GM23248 (cell line): ENCODE measurements at regions not wholly inside any gene's neighbourhood (a gene's known extent, or its start where the extent isn't known, plus 50 kb on each side); places are given as distances from the start of the nearest gene placed in this dataset.

ENCODE experiments used
- DNase-seq: peaks from one replicate; pipeline ENCODE4 v3.0.0-alpha.2; 2015
- H2AFZ ChIP-seq: fragments of 200-600 bp; sonication (generic); 2 replicates; pipeline ENCODE4 v1.6.1; 2016; ENCODE audit warnings: antibody characterized with exemption
- H3F3A ChIP-seq: fragments of 200-600 bp; sonication (generic); 2 replicates; pipeline ENCODE4 v1.6.1; 2016; ENCODE audit warnings: mild to moderate bottlenecking, antibody characterized with exemption, mixed run types; ENCODE audit not compliant: insufficient read depth
- H3K27ac ChIP-seq: fragments of 200-600 bp; sonication (generic); 2 replicates; pipeline ENCODE4 v1.5.1; 2016; ENCODE audit warnings: mild to moderate bottlenecking
- H3K27me3 ChIP-seq: fragments of 200-600 bp; sonication (generic); replicated peaks from 2 replicates; pipeline ENCODE4 v1.6.1; 2016; ENCODE audit warnings: mild to moderate bottlenecking; ENCODE audit not compliant: insufficient read depth
- H3K36me3 ChIP-seq: fragments of 200-600 bp; sonication (generic); 2 replicates; pipeline ENCODE4 v1.6.1; 2016; ENCODE audit warnings: low read depth, mild to moderate bottlenecking
- H3K4me1 ChIP-seq: fragments of 200-600 bp; sonication (generic); 2 replicates; pipeline ENCODE4 v1.6.1; 2016; ENCODE audit warnings: mild to moderate bottlenecking; ENCODE audit not compliant: insufficient read depth
- H3K4me2 ChIP-seq: fragments of 200-600 bp; sonication (generic); one replicate; pipeline ENCODE4 v1.6.1; 2016; ENCODE audit warnings: mild to moderate bottlenecking; ENCODE audit not compliant: unreplicated experiment
- H3K4me3 ChIP-seq: fragments of 200-600 bp; sonication (generic); 2 replicates; pipeline ENCODE4 v1.5.1; 2016; ENCODE audit warnings: mild to moderate bottlenecking
- H3K79me2 ChIP-seq: fragments of 200-600 bp; sonication (generic); 2 replicates; pipeline ENCODE4 v1.6.1; 2016; ENCODE audit warnings: mild to moderate bottlenecking; ENCODE audit not compliant: insufficient read depth
- H3K9ac ChIP-seq: fragments of 200-600 bp; sonication (generic); 2 replicates; pipeline ENCODE4 v1.6.1; 2016; ENCODE audit warnings: mild to moderate bottlenecking
- H3K9me2 ChIP-seq: fragments of 200-600 bp; sonication (generic); 2 replicates; pipeline ENCODE4 v1.6.1; 2016; ENCODE audit warnings: mixed run types, mild to moderate bottlenecking, moderate library complexity; ENCODE audit not compliant: insufficient read depth
- H3K9me3 ChIP-seq: fragments of 200-600 bp; sonication (generic); one replicate; pipeline ENCODE4 v1.6.1; 2017; ENCODE audit warnings: low read depth
- H4K20me1 ChIP-seq: fragments of 200-600 bp; sonication (generic); 2 replicates; pipeline ENCODE4 v1.6.0; 2016; ENCODE audit not compliant: insufficient read depth
- EZH2 ChIP-seq: fragments of 200-600 bp; sonication (generic); IDR thresholded peaks from 2 replicates; pipeline ENCODE4 v1.6.1; 2018; ENCODE audit warnings: antibody characterized with exemption, mild to moderate bottlenecking; ENCODE audit not compliant: insufficient read depth, poor library complexity, severe bottlenecking
- EZH2phosphoT487 ChIP-seq: fragments of 200-600 bp; sonication (generic); IDR thresholded peaks from 2 replicates; pipeline ENCODE4 v1.6.1; 2018; ENCODE audit warnings: antibody characterized with exemption, moderate library complexity, mild to moderate bottlenecking, low read depth; ENCODE audit not compliant: insufficient read depth
- WGBS, 2 experiments: methylation state at CpG; one replicate each; pipeline ENCODE4 v1.1.6; 2015 to 2017; ENCODE audit warnings: low lambda C conversion rate in 2 of 2, low coverage in 1 of 2; ENCODE audit errors: missing lambda C conversion rate in 2 of 2; 5-methylcytosine and 5-hydroxymethylcytosine counted together
- in situ Hi-C: fragments of 300-500 bp; cut with MboI; formaldehyde crosslinking; loops from 2 replicates; pipeline ENCODE4 v1.15.0; 2020

DNA sequence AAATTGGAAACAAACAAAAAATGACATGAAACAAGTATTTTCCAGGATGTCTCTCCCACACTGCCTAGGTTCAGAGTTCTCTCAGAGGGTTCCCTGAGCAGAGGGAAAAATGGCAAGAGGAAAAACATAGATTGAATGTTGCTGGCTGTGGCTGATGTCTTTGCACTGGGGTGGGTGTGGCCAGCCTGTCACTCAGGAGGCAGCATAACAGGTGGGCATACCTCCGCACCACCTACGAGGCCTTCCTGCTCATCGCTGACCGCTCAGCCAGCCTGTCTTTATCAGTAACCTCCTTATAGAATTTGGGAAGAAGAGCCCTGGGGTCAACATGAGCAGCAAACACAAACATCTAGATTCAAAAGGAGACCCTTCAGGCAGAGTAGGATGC is 216.6 kb upstream of the UMPS start:
- no peak overlapping the region for H3K4me3 ChIP-seq
- H4K20me1 ChIP-seq: no peaks in the 10 kb centered on the region
- H3K9ac ChIP-seq: no peak overlapping the region
- no peak overlapping the region for H2AFZ ChIP-seq
- no peak overlapping the region for H3K27ac ChIP-seq
- no peaks in the 10 kb centered on the region for H3K36me3 ChIP-seq
- H3K4me2 ChIP-seq: no peak overlapping the region
- TF ChIP-seq EZH2 (no peak), EZH2phosphoT487 (no peak)
- H3K9me2 ChIP-seq: no peaks in the 10 kb centered on the region
- peaks cover 6% of the 10 kb centered on the region; the same call in 1 of the 2 replicates for H3F3A ChIP-seq
- peaks cover 12% of the 10 kb centered on the region for H3K4me1 ChIP-seq
- H3K9me3 ChIP-seq: no peaks in the 10 kb centered on the region
- no peaks in the 10 kb centered on the region for H3K27me3 ChIP-seq
- no peak for DNase-seq
- 90 to 94% methylated on average over 4 of the region's 4 CpGs for WGBS, 2 experiments
- in situ Hi-C loops: no loop called here
- no peaks in the 10 kb centered on the region for H3K79me2 ChIP-seq

DNA sequence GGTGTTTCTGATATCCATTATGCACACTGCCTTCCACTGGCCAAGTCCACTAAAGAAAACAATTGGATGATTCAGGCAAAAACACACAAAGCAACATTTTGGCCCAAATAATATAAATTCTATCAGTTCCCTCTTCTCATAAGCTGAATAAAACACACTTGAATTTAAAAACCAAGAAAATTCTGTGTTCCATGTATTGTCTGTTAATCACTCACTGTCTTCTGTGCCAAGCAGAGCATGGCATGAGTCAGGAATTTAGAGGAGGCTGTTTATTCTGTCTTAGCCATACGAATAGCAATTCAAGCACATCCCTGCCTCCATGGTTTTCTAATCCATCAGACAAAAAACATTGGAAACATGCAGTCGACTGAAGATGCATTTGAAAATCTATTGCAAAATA is 215.6 kb upstream of the UMPS start:
- Histone ChIP-seq H2AFZ (no peak overlapping the region), H3K9ac (no peak overlapping the region), H3F3A (peaks cover 6% of the 10 kb centered on the region; the same call in 1 of the 2 replicates), H3K9me2 (no peaks in the 10 kb centered on the region), H3K9me3 (no peaks in the 10 kb centered on the region), H3K4me1 (peaks cover 10% of the 10 kb centered on the region), H3K4me2 (no peak overlapping the region), H3K4me3 (no peak overlapping the region), H3K27ac (no peak overlapping the region), H3K27me3 (peaks cover 9% of the 10 kb centered on the region; the same call in 1 of the 2 replicates), H4K20me1 (no peaks in the 10 kb centered on the region), H3K36me3 (no peaks in the 10 kb centered on the region), H3K79me2 (no peaks in the 10 kb centered on the region)
- peak; percentile 45 for DNase-seq
- WGBS, 2 experiments: 45 to 60% methylated on average over 2 of the region's 2 CpGs
- in situ Hi-C loops: no loop called here
- TF ChIP-seq EZH2: no peak
- no peak for TF ChIP-seq EZH2phosphoT487

DNA sequence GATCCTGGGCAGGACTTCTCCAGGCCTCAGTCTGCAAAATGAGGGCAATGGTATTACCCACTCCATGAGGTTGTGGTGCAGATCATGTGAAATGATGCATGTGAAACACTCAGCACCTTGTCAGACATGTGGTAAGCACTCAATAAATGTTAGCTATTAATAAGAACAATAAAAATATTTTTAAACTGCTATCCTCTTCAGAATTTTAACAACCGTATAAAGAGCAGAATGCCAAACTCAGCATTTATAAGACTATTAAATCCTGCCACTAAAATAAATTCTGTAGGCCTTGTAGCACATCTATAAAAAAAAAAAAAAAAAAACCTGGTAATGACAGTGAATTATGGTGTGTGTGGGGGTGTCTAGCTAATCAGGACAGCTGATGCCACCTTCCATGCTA is 213.9 kb upstream of the UMPS start:
- Histone ChIP-seq H3K79me2 (no peaks in the 10 kb centered on the region), H3K9me2 (no peaks in the 10 kb centered on the region), H2AFZ (no peak overlapping the region), H3K27ac (no peak overlapping the region), H3K4me2 (no peak overlapping the region), H3K9me3 (no peaks in the 10 kb centered on the region), H4K20me1 (no peaks in the 10 kb centered on the region), H3K4me3 (no peak overlapping the region), H3K27me3 (peaks cover 9% of the 10 kb centered on the region; the same call in 1 of the 2 replicates), H3K4me1 (no peaks in the 10 kb centered on the region), H3K36me3 (no peaks in the 10 kb centered on the region), H3F3A (no peaks in the 10 kb centered on the region), H3K9ac (no peak overlapping the region)
- in situ Hi-C loops: no loop called here
- DNase-seq: no peak
- no peak for TF ChIP-seq EZH2
- no peak for TF ChIP-seq EZH2phosphoT487
- WGBS, 2 experiments: 55 to 56% methylated on average over 1 of the region's 1 CpG

DNA sequence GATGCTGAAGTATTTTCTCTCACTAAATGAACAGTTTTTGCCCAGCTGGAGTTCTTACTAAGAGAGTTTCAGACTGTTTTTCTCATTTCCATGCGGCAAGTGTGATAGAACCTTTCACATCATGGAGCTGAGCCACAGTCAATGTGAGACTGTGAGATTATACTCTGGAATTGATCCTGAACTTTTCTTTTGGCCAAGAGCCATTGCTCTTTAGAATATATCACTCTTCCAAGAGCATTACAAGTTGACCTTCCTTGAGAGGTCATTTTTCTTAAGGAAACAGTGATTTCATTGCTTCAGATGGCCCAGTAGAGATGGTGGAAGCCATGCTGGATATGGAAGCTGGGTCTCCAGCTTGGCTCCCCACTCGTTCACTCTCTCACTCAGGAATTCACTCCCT is 212.9 kb upstream of the UMPS start:
- no peak for TF ChIP-seq EZH2
- TF ChIP-seq EZH2phosphoT487: no peak
- no peak for DNase-seq
- Histone ChIP-seq H3F3A (no peaks in the 10 kb centered on the region), H3K9me3 (no peaks in the 10 kb centered on the region), H3K9ac (no peak overlapping the region), H3K27ac (no peak overlapping the region), H3K9me2 (no peaks in the 10 kb centered on the region), H3K36me3 (no peaks in the 10 kb centered on the region), H4K20me1 (no peaks in the 10 kb centered on the region), H3K4me3 (no peak overlapping the region), H3K27me3 (peaks cover 9% of the 10 kb centered on the region; the same call in 1 of the 2 replicates), H2AFZ (no peak overlapping the region), H3K4me1 (no peaks in the 10 kb centered on the region), H3K4me2 (no peak overlapping the region), H3K79me2 (no peaks in the 10 kb centered on the region)
- in situ Hi-C loops: no loop called here
- 62 to 76% methylated on average over 2 of the region's 2 CpGs for WGBS, 2 experiments

- no peak overlapping the region for H2AFZ ChIP-seq
- WGBS, 2 experiments: 71 to 83% methylated on average over 11 of the region's 11 CpGs
Observed at GRCh38 chr3:124518350-124518749, 211.9 kb upstream of the UMPS start.

More at GRCh38 chr3:124518350-124518749, 211.9 kb upstream of the UMPS start:
- Histone ChIP-seq H3F3A (no peaks in the 10 kb centered on the region), H3K4me2 (no peak overlapping the region), H3K9ac (no peak overlapping the region), H3K9me2 (no peaks in the 10 kb centered on the region), H4K20me1 (no peaks in the 10 kb centered on the region), H3K36me3 (no peaks in the 10 kb centered on the region), H3K27ac (no peak overlapping the region), H3K4me3 (no peak overlapping the region), H3K79me2 (no peaks in the 10 kb centered on the region), H3K4me1 (no peaks in the 10 kb centered on the region), H3K9me3 (no peaks in the 10 kb centered on the region), H3K27me3 (peaks cover 9% of the 10 kb centered on the region; the same call in 1 of the 2 replicates)
- in situ Hi-C loops: no loop called here
- no peak for DNase-seq
- TF ChIP-seq EZH2phosphoT487 (no peak), EZH2 (no peak)
